IPS-18a (cell line): ENCODE measurements at regions not wholly inside any gene's neighbourhood (a gene's known extent, or its start where the extent isn't known, plus 50 kb on each side); places are given as distances from the start of the nearest gene placed in this dataset.

Experiments
- H3K27ac ChIP-seq: one replicate; pipeline ENCODE4 v1.5.1; 2013; ENCODE audit warnings: low read length
- H3K27me3 ChIP-seq: one replicate; pipeline ENCODE4 v1.6.1; 2013; ENCODE audit warnings: mild to moderate bottlenecking, low read length; ENCODE audit not compliant: control insufficient read depth, insufficient read depth
- H3K36me3 ChIP-seq: one replicate; pipeline ENCODE4 v1.6.1; 2013; ENCODE audit warnings: low read depth, low read length; ENCODE audit not compliant: control insufficient read depth
- H3K4me1 ChIP-seq: one replicate; pipeline ENCODE4 v1.6.1; 2013; ENCODE audit warnings: low read depth, low read length; ENCODE audit not compliant: control insufficient read depth
- H3K4me3 ChIP-seq: one replicate; pipeline ENCODE4 v1.5.1; 2013; ENCODE audit warnings: low read length
- H3K9ac ChIP-seq: one replicate; pipeline ENCODE4 v1.6.1; 2013; ENCODE audit warnings: mild to moderate bottlenecking, low read length, moderate library complexity
- H3K9me3 ChIP-seq: one replicate; pipeline ENCODE4 v1.6.1; 2013; ENCODE audit warnings: low read depth, low read length; ENCODE audit not compliant: control insufficient read depth

- Histone ChIP-seq H3K4me1 (peaks cover 10% of the 10 kb centered on the region), H3K9me3 (no peaks in the 10 kb centered on the region), H3K27me3 (no peaks in the 10 kb centered on the region), H3K36me3 (no peaks in the 10 kb centered on the region), H3K4me3 (no peak overlapping the region), H3K9ac (no peak overlapping the region), H3K27ac (no peak overlapping the region)
Observed at GRCh38 chr13:107124730-107125129, 556.8 kb upstream of the ARGLU1 start.

GRCh38 chr13:107124129-107124718, 556.3 kb upstream of the ARGLU1 start:
- no peak overlapping the region for H3K4me3 ChIP-seq

GRCh38 chr13:107121793-107122192, 553.9 kb upstream of the ARGLU1 start:
- Histone ChIP-seq H3K27me3 (no peaks in the 10 kb centered on the region), H3K4me1 (peaks cover 10% of the 10 kb centered on the region), H3K9ac (no peak overlapping the region), H3K27ac (no peak overlapping the region), H3K4me3 (no peak overlapping the region), H3K9me3 (no peaks in the 10 kb centered on the region), H3K36me3 (no peaks in the 10 kb centered on the region)

More at GRCh38 chr13:107124129-107124718, 556.3 kb upstream of the ARGLU1 start:
- Histone ChIP-seq H3K9ac (no peak overlapping the region), H3K27me3 (no peaks in the 10 kb centered on the region), H3K9me3 (no peaks in the 10 kb centered on the region), H3K4me1 (peaks cover 10% of the 10 kb centered on the region), H3K36me3 (no peaks in the 10 kb centered on the region), H3K27ac (no peak overlapping the region)

GRCh38 chr13:107119989-107120881, 552.3 kb upstream of the ARGLU1 start:
- H3K4me1 ChIP-seq: peaks cover 6% of the 10 kb centered on the region
- no peaks in the 10 kb centered on the region for H3K36me3 ChIP-seq
- no peaks in the 10 kb centered on the region for H3K27me3 ChIP-seq
- no peaks in the 10 kb centered on the region for H3K9me3 ChIP-seq
- H3K4me3 ChIP-seq: no peak overlapping the region
- no peak overlapping the region for H3K27ac ChIP-seq
- no peak overlapping the region for H3K9ac ChIP-seq

GRCh38 chr13:107118506-107118905, 550.6 kb upstream of the ARGLU1 start:
- Histone ChIP-seq H3K36me3 (no peaks in the 10 kb centered on the region), H3K4me3 (no peak overlapping the region), H3K9ac (no peak overlapping the region), H3K4me1 (no peaks in the 10 kb centered on the region), H3K27ac (no peak overlapping the region), H3K27me3 (no peaks in the 10 kb centered on the region), H3K9me3 (no peaks in the 10 kb centered on the region)

GRCh38 chr13:107117327-107118012, 549.5 kb upstream of the ARGLU1 start:
- H3K9ac ChIP-seq: no peak overlapping the region
- no peak overlapping the region for H3K27ac ChIP-seq
- H3K4me3 ChIP-seq: no peak overlapping the region
- no peaks in the 10 kb centered on the region for H3K36me3 ChIP-seq
- H3K27me3 ChIP-seq: no peaks in the 10 kb centered on the region
- H3K4me1 ChIP-seq: no peaks in the 10 kb centered on the region
- no peaks in the 10 kb centered on the region for H3K9me3 ChIP-seq

GRCh38 chr13:107113387-107113786, 545.5 kb upstream of the ARGLU1 start:
- no peak overlapping the region for H3K4me3 ChIP-seq
- H3K27ac ChIP-seq: no peak overlapping the region
- no peaks in the 10 kb centered on the region for H3K4me1 ChIP-seq
- no peaks in the 10 kb centered on the region for H3K27me3 ChIP-seq
- peaks cover 14% of the 10 kb centered on the region for H3K9me3 ChIP-seq
- no peak overlapping the region for H3K9ac ChIP-seq
- no peaks in the 10 kb centered on the region for H3K36me3 ChIP-seq

GRCh38 chr13:107111248-107111647, 543.3 kb upstream of the ARGLU1 start:
- H3K9me3 ChIP-seq: peaks cover 14% of the 10 kb centered on the region
- H3K27ac ChIP-seq: no peak overlapping the region
- no peak overlapping the region for H3K9ac ChIP-seq
- no peaks in the 10 kb centered on the region for H3K4me1 ChIP-seq
- H3K36me3 ChIP-seq: no peaks in the 10 kb centered on the region
- no peak overlapping the region for H3K4me3 ChIP-seq
- no peaks in the 10 kb centered on the region for H3K27me3 ChIP-seq

- Histone ChIP-seq H3K36me3 (no peaks in the 10 kb centered on the region), H3K4me3 (no peak overlapping the region), H3K9me3 (peaks cover 11% of the 10 kb centered on the region), H3K9ac (no peak overlapping the region), H3K27ac (no peak overlapping the region), H3K27me3 (no peaks in the 10 kb centered on the region), H3K4me1 (no peaks in the 10 kb centered on the region)
Observed at GRCh38 chr13:107104631-107105030, 536.7 kb upstream of the ARGLU1 start.

- Histone ChIP-seq H3K4me3 (no peak overlapping the region), H3K27ac (no peak overlapping the region)
Observed at GRCh38 chr13:107102676-107103075, 534.7 kb upstream of the ARGLU1 start.

GRCh38 chr13:107099661-107100060, 531.7 kb upstream of the ARGLU1 start:
- Histone ChIP-seq H3K9ac (no peak overlapping the region), H3K27ac (no peak overlapping the region), H3K9me3 (no peaks in the 10 kb centered on the region), H3K4me3 (no peak overlapping the region), H3K4me1 (peaks cover 4% of the 10 kb centered on the region), H3K36me3 (no peaks in the 10 kb centered on the region), H3K27me3 (no peaks in the 10 kb centered on the region)

More at GRCh38 chr13:107102676-107103075, 534.7 kb upstream of the ARGLU1 start:
- H3K9me3 ChIP-seq: no peaks in the 10 kb centered on the region
- H3K4me1 ChIP-seq: peaks cover under 1% of the 10 kb centered on the region
- no peaks in the 10 kb centered on the region for H3K36me3 ChIP-seq
- no peak overlapping the region for H3K9ac ChIP-seq
- no peaks in the 10 kb centered on the region for H3K27me3 ChIP-seq
